SH-SY5Y (cell line): ENCODE measurements at regions not wholly inside any gene's neighbourhood (a gene's known extent, or its start where the extent isn't known, plus 50 kb on each side); places are given as distances from the start of the nearest gene placed in this dataset.

ENCODE experiments used
- GATA2 ChIP-seq: IDR thresholded peaks from 2 replicates; pipeline ENCODE4 v1.6.1; 2011; ENCODE audit warnings: mild to moderate bottlenecking, low read depth, low read length
- GATA3 ChIP-seq: IDR thresholded peaks from 2 replicates; pipeline ENCODE4 v1.6.1; 2011; ENCODE audit warnings: low read depth, mild to moderate bottlenecking, low read length, moderate library complexity

GRCh38 chr2:66318009-66318561 is 116.8 kb upstream of the MEIS1 start:
- TF ChIP-seq GATA2 (no peak), GATA3 (no peak)
